Heart right ventricle (tissue), 16 donors: ENCODE measurements at regions not wholly inside any gene's neighbourhood (a gene's known extent, or its start where the extent isn't known, plus 50 kb on each side); places are given as distances from the start of the nearest gene placed in this dataset.

ENCODE experiments used
- ATAC-seq, 8 donors: fragments of 200-7000 bp; cut with Tn5 transposase; one replicate each; pipeline ENCODE4 v1.9.1; 2020; ENCODE audit warnings: mild to moderate bottlenecking in 8 of 8, moderate library complexity in 8 of 8, moderate number of reproducible peaks in 1 of 8
- DNase-seq, 2 donors: peaks; one replicate each; pipeline ENCODE4 v3.0.0-alpha.2; 2020
- H3K27ac ChIP-seq, 10 donors: fragments of 200-600 bp; sonication (generic) in 2 of 10; one replicate each; pipeline versions ENCODE4 v1.5.0 to v1.8.0; 2020 to 2022; ENCODE audit warnings: mild to moderate bottlenecking in 3 of 10
- H3K27me3 ChIP-seq, 7 donors: fragments of 200-600 bp; one replicate each; pipeline ENCODE4 v1.8.0; 2021 to 2022; ENCODE audit warnings: mild to moderate bottlenecking in 2 of 7
- H3K36me3 ChIP-seq, 9 donors: fragments of 200-600 bp; sonication (generic) in 1 of 9; one replicate each; pipeline versions ENCODE4 v1.5.0 to v1.8.0; 2020 to 2022; ENCODE audit warnings: mild to moderate bottlenecking in 2 of 9
- H3K4me1 ChIP-seq, 9 donors: fragments of 200-600 bp; sonication (generic) in 1 of 9; one replicate each; pipeline versions ENCODE4 v1.5.0 to v1.8.0; 2020 to 2022; ENCODE audit warnings: mild to moderate bottlenecking in 4 of 9
- H3K4me3 ChIP-seq, 10 donors: fragments of 200-600 bp; sonication (generic) in 2 of 10; one replicate each; pipeline versions ENCODE4 v1.5.0 to v1.8.0; 2020 to 2022; ENCODE audit warnings: mild to moderate bottlenecking in 7 of 10, moderate library complexity in 2 of 10
- H3K9me3 ChIP-seq, 11 donors: fragments of 200-600 bp in 10 of 11; sonication (generic) in 2 of 11; one replicate each; pipeline versions ENCODE4 v1.5.0 to v1.8.0; 2013 to 2022; ENCODE audit warnings: mild to moderate bottlenecking in 2 of 11, control low read depth in 1 of 11, moderate library complexity in 1 of 11
- WGBS, 2 donors: extraction: QIAGEN DNeasy Blood & Tissue Kit; methylation state at CpG; one replicate each; pipeline ENCODE4 v1.1.7; 2013; ENCODE audit warnings: inconsistent platforms in 1 of 2; 5-methylcytosine and 5-hydroxymethylcytosine counted together
- intact Hi-C, 10 donors: fragments of 100-400 bp; cut with DNase I; formaldehyde crosslinking; loops; one replicate each; pipeline versions ENCODE4 v1.11.1 to v1.14.2; 2022
- TF ChIP-seq, protein P1 (sequence below), 9 donors: fragments of 200-600 bp; sonication (generic) in 2 of 9; IDR thresholded peaks; one replicate each; pipeline versions ENCODE4 v1.5.0 to v1.8.0; 2021 to 2022; ENCODE audit warnings: antibody characterized with exemption in 9 of 9, mild to moderate bottlenecking in 5 of 9, moderate library complexity in 1 of 9
- donor health status: Arrhythmogenic right ventricular cardiomyopathy.
- donor health status: ischemic (EF 13 %, LVEDD 7.1; RV severe dilation, severe dysfunction).
- donor health status: healthy with polysubstance abuse.
- donor health status: DM: no; HTN: yes; CAD: no.
- donor health status: DM: no; HTN: no; CAD: no.
- donor health status: ischemic (EF 25% LVEDD 6.9; RV normal size, moderate dysfunction).
- donor health status: ischemic (EF 25% LVEDD 5.7; RV mildly dilated, moderate dysfunction).
- donor health status: healthy.
- donor health status: DM: yes; HTN: yes; CAD: no.
- donor health status: Ischemic cardiomyopathy.
- donor health status: ischemic (EF 35%, LVEDD 5.7; RV mildly dilated, moderate dysfunction).
- donor health status: nonischemic (EF 11% LVEDD 7.7; RV severe dilation, severe dysfunction).
- donor health status: DM: yes; HTN: yes; CAD: no.
- donor health status: PGD.
- donor health status: ischemic (EF 29% LVEDD 5.4; RV normal size, mild dysfunction).
- donor health status: nonischemic (EF 23%, LVEDD 6.1; RV moderate dilation, normal function).

DNA sequence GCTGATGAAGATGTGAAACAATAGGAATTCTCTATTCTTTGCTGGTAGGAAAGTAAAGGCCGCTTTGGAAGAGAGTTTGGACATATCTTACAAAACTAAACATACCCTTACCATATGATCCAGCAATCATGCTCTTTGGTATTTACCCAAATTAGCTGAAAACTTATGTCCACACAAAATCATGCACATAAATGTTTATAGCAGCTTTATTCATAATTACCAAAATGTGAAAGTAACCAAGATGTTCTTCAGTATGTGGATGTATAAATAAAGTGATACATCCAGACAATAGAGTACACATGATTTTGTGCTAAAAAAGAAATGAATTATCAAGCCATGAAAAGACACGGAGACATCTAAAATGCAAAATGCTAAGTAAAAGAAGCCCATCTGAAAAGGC lies 98.7 kb upstream of the SLC35F3 start:
- ATAC-seq, result no peak
- H3K4me3 ChIP-seq, result no peak overlapping the region

DNA sequence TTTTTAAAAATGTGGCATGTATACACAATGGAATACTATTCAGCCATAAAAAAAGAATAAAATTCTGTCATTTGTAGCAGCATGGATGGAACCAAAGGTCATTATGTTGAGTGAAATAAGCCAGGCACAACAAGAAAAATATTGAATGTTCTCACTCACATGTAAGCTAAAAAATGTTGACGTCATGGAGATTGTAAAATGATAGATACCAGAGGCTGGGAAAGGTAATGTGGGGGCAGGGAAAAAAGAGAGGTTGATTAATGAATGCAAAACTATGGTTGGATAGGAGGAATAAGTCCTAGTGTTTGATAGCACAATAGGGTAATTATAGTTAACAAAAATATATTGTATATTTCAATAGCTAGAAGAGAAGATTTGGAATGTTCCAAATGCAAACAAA lies 89.1 kb upstream of the SLC35F3 start:
- DNase-seq, result no peak
- Histone ChIP-seq H3K4me1 (no peaks in the 10 kb centered on the region), H3K27me3 (peaks cover 0 to 29% (median 0%) of the 10 kb centered on the region in 7 donors), H3K36me3 (no peaks in the 10 kb centered on the region), H3K27ac (no peak overlapping the region), H3K9me3 (no peaks in the 10 kb centered on the region), H3K4me3 (no peak overlapping the region)
- no peak for ATAC-seq
- TF ChIP-seq, protein P1, sequence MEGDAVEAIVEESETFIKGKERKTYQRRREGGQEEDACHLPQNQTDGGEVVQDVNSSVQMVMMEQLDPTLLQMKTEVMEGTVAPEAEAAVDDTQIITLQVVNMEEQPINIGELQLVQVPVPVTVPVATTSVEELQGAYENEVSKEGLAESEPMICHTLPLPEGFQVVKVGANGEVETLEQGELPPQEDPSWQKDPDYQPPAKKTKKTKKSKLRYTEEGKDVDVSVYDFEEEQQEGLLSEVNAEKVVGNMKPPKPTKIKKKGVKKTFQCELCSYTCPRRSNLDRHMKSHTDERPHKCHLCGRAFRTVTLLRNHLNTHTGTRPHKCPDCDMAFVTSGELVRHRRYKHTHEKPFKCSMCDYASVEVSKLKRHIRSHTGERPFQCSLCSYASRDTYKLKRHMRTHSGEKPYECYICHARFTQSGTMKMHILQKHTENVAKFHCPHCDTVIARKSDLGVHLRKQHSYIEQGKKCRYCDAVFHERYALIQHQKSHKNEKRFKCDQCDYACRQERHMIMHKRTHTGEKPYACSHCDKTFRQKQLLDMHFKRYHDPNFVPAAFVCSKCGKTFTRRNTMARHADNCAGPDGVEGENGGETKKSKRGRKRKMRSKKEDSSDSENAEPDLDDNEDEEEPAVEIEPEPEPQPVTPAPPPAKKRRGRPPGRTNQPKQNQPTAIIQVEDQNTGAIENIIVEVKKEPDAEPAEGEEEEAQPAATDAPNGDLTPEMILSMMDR (IDR thresholded peaks at IDR 0.05), result no peak
- intact Hi-C loops, result no loop called here
- 61 to 73% methylated on average over 1 of the region's 1 CpG for WGBS, 2 donors

More for the DNA sequence above, 98.7 kb upstream of the SLC35F3 start:
- WGBS, 2 donors, result 85 to 86% methylated on average over 2 of the region's 2 CpGs
- H3K4me1 ChIP-seq, result no peaks in the 10 kb centered on the region
- TF ChIP-seq, protein P1 (IDR thresholded peaks at IDR 0.05), result no peak
- no peaks in the 10 kb centered on the region for H3K36me3 ChIP-seq
- peaks cover 0 to 2% (median 0%) of the 10 kb centered on the region in 7 donors for H3K27me3 ChIP-seq
- H3K9me3 ChIP-seq, result peaks cover 0 to 23% (median 5%) of the 10 kb centered on the region in 11 donors
- DNase-seq, result no peak
- intact Hi-C loops, result no loop called here
- no peak overlapping the region for H3K27ac ChIP-seq

DNA sequence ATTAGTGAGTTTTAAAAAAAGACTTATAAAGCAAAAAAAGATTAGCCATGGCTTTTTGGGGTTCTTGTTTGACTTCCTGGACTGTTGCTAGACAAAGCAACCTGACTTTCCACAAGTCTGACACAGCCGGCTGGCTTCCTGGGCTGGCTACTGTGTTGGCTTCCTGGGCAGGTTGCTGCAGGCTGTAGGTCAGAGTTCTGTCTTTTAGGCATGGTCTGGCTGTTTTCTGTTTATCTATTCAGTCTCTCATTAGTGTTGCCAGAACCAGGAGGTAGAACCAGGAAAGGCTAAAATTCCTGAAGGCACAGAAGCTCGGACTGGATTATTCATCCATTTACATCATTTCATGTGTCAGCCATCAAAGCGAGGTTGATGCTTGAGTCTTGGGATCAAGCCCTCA lies 88.6 kb upstream of the SLC35F3 start:
- H3K27ac ChIP-seq, result no peak overlapping the region
- H3K36me3 ChIP-seq, result no peaks in the 10 kb centered on the region
- no peak for ATAC-seq
- no peaks in the 10 kb centered on the region for H3K9me3 ChIP-seq
- no peaks in the 10 kb centered on the region for H3K4me1 ChIP-seq
- DNase-seq, result no peak
- TF ChIP-seq, protein P1 (IDR thresholded peaks at IDR 0.05), result no peak
- peaks cover 0 to 26% (median 0%) of the 10 kb centered on the region in 7 donors for H3K27me3 ChIP-seq
- no peak overlapping the region for H3K4me3 ChIP-seq
- WGBS, 2 donors, result 65 to 69% methylated on average over 3 of the region's 3 CpGs
- intact Hi-C loops, result no loop called here

DNA sequence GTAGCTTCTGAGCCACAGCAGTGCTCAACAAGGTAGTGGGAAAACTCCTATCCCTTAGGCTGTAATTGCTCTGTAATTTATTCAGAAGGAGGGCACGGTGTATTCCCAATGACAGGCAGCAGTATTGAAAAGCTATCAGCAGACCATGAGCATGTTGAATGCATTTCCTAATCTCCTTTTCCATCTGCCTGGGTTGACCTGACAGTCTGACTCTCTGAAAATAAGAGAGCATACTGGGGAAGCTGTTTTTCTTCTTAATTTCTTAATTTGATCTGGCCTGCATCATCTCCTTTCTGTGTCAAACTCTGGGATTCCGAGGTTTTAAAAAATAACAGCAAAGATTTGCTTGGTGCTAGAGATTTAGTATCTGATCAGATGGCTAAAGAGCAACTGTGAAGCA lies 88.1 kb upstream of the SLC35F3 start:
- Histone ChIP-seq H3K4me1 (no peaks in the 10 kb centered on the region), H3K27ac (no peak overlapping the region), H3K4me3 (no peak overlapping the region), H3K36me3 (no peaks in the 10 kb centered on the region), H3K27me3 (peaks cover 0 to 25% (median 0%) of the 10 kb centered on the region in 7 donors), H3K9me3 (no peaks in the 10 kb centered on the region)
- intact Hi-C loops, result no loop called here
- ATAC-seq, result no peak
- 65 to 76% methylated on average over 2 of the region's 2 CpGs for WGBS, 2 donors
- TF ChIP-seq, protein P1 (IDR thresholded peaks at IDR 0.05), result no peak
- DNase-seq, result no peak
